Activated B cell treated with CpG ODN at 0.5 μM for 24 hours (primary cell): ENCODE measurements at regions not wholly inside any gene's neighbourhood (a gene's known extent, or its start where the extent isn't known, plus 50 kb on each side); places are given as distances from the start of the nearest gene placed in this dataset.

Experiments
- ATAC-seq: fragments of 200-7000 bp; cut with Tn5 transposase; one replicate; pipeline ENCODE4 v1.10.0; 2021; ENCODE audit warnings: low read depth, mild to moderate bottlenecking, moderate library complexity
- CTCF ChIA-PET: fragments of 350-600 bp; sonication (Branson Sonifier 250); formaldehyde crosslinking; loops from one replicate; lab custom pipeline; 2021; ENCODE audit warnings: antibody characterized with exemption; lab: Charles Lee
- POLR2A ChIA-PET: fragments of 350-600 bp; sonication (Branson Sonifier 250); formaldehyde crosslinking; loops from one replicate; lab custom pipeline; 2021; ENCODE audit warnings: antibody characterized with exemption; lab: Charles Lee
- DNase-seq: peaks from one replicate; pipeline ENCODE4 v3.0.0; 2022
- H3K27ac Mint-ChIP-seq: one replicate; pipeline ENCODE4 v1.8.0; 2020; ENCODE audit warnings: mixed read lengths
- H3K27me3 Mint-ChIP-seq: one replicate; pipeline ENCODE4 v1.8.0; 2021; ENCODE audit warnings: mixed read lengths
- H3K36me3 Mint-ChIP-seq: one replicate; pipeline ENCODE4 v1.8.0; 2021; ENCODE audit warnings: low read depth, mixed read lengths
- H3K4me1 Mint-ChIP-seq: one replicate; pipeline ENCODE4 v1.8.0; 2021; ENCODE audit warnings: mixed read lengths
- H3K4me3 Mint-ChIP-seq: one replicate; pipeline ENCODE4 v1.8.0; 2020; ENCODE audit warnings: mild to moderate bottlenecking, mixed read lengths
- H3K9me3 Mint-ChIP-seq: one replicate; pipeline ENCODE4 v1.8.0; 2020; ENCODE audit warnings: mixed read lengths
- CTCF ChIP-seq: fragments of 200-600 bp; IDR thresholded peaks from one replicate; pipeline ENCODE4 v1.8.0; 2022; ENCODE audit warnings: antibody characterized with exemption, mild to moderate bottlenecking
- intact Hi-C: fragments of 100-400 bp; cut with micrococcal nuclease; formaldehyde crosslinking; loops from one replicate; pipeline ENCODE4 v1.15.1; 2024

DNA sequence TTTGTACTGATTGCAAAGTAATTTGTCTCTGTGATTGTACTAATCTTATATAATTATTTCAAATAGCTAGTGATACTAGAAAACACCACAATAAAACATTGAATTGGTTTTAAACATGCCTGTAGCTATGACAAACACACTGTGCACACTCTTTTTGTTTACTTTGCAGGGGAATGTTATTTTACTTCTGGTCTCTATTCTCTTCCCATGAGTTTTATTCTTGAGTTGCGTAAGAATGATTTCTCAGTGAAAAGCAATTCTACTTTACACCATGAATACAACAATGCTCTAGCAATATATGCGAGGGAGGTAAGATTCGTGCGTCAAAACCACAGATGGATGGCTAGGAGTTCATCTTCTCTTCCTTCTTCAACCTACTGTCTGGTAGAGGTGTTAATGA lies 68.4 kb upstream of the PHACTR1 start:
- Mint-ChIP-seq H3K4me1 (no peaks in the 10 kb centered on the region), H3K27me3 (no peaks in the 10 kb centered on the region), H3K9me3 (peaks cover 2% of the 10 kb centered on the region), H3K4me3 (no peak overlapping the region), H3K27ac (no peak overlapping the region), H3K36me3 (no peaks in the 10 kb centered on the region)
- ATAC-seq (no peak), DNase-seq (no peak)
- ChIA-PET POLR2A (no interaction called here), CTCF (no interaction called here)
- no peak for TF ChIP-seq CTCF
- intact Hi-C loops, result no loop called here

DNA sequence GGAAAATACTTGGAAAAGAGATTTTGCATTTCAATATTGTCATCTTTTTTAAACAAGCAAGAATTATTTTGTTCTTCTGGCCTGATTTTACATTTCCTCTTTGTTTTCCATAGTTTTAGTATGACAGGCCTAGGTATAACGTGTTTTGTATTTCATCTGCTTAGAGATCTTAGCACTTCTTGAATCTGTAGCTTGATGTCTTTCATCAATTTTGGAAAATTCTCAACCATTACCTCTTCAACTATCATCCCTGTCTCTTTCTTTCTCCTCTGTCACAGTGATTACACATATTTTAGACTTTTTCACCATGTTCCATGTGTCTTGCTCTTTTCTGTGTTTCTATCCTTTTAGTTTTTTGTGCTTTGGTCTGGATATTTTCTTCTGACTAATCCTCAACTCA lies 67.2 kb upstream of the PHACTR1 start:
- no peak overlapping the region for H3K4me3 Mint-ChIP-seq

DNA sequence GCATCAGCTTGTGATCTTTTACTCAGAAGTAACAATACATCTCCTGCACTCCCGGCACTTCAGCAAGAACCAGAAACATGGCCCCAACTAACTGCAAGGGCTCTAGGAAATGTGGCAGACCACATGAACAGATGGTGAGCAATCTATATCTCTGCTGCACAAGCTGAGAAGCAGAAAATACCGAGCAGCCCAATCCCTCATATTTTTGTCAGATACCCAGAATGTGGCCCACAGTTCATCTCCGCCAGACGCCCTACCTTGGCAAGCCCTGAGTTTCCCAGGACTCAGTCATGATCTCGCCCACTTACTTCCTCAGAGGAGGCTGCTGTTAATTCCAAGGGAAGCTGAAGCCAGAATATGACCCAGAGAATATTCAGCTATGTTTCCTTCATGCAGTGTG lies 63.1 kb upstream of the PHACTR1 start:
- no peak overlapping the region for H3K4me3 Mint-ChIP-seq
- CTCF ChIA-PET, result no interaction called here
- no peaks in the 10 kb centered on the region for H3K4me1 Mint-ChIP-seq
- intact Hi-C loops, result no loop called here
- H3K36me3 Mint-ChIP-seq, result no peaks in the 10 kb centered on the region
- no peaks in the 10 kb centered on the region for H3K9me3 Mint-ChIP-seq
- TF ChIP-seq CTCF, result no peak
- H3K27me3 Mint-ChIP-seq, result no peaks in the 10 kb centered on the region
- no peak overlapping the region for H3K27ac Mint-ChIP-seq
- ATAC-seq (no peak), DNase-seq (no peak)
- POLR2A ChIA-PET, result no interaction called here

More for the DNA sequence above, 67.2 kb upstream of the PHACTR1 start:
- TF ChIP-seq CTCF, result no peak
- H3K4me1 Mint-ChIP-seq, result no peaks in the 10 kb centered on the region
- intact Hi-C loops, result no loop called here
- CTCF ChIA-PET, result no interaction called here
- H3K27me3 Mint-ChIP-seq, result no peaks in the 10 kb centered on the region
- POLR2A ChIA-PET, result no interaction called here
- DNase-seq, result no peak
- no peaks in the 10 kb centered on the region for H3K9me3 Mint-ChIP-seq
- ATAC-seq, result no peak
- H3K36me3 Mint-ChIP-seq, result no peaks in the 10 kb centered on the region
- no peak overlapping the region for H3K27ac Mint-ChIP-seq

- no peak overlapping the region for H3K27ac Mint-ChIP-seq
- no peak for ATAC-seq
- CTCF ChIA-PET, result no interaction called here
- no peaks in the 10 kb centered on the region for H3K27me3 Mint-ChIP-seq
- TF ChIP-seq CTCF, result no peak
- intact Hi-C loops, result no loop called here
- DNase-seq, result no peak
- H3K4me3 Mint-ChIP-seq, result no peak overlapping the region
- H3K9me3 Mint-ChIP-seq, result no peaks in the 10 kb centered on the region
- H3K36me3 Mint-ChIP-seq, result no peaks in the 10 kb centered on the region
- POLR2A ChIA-PET, result no interaction called here
- H3K4me1 Mint-ChIP-seq, result no peaks in the 10 kb centered on the region
Observed at GRCh38 chr6:12654107-12654506, 62.5 kb upstream of the PHACTR1 start.

GRCh38 chr6:12654514-12654913 lies 62.1 kb upstream of the PHACTR1 start:
- H3K36me3 Mint-ChIP-seq, result no peaks in the 10 kb centered on the region
- CTCF ChIA-PET, result no interaction called here
- no peak overlapping the region for H3K4me3 Mint-ChIP-seq
- H3K27me3 Mint-ChIP-seq, result no peaks in the 10 kb centered on the region
- no peak overlapping the region for H3K27ac Mint-ChIP-seq
- intact Hi-C loops, result no loop called here
- no peaks in the 10 kb centered on the region for H3K9me3 Mint-ChIP-seq
- DNase-seq (no peak), ATAC-seq (no peak)
- no peaks in the 10 kb centered on the region for H3K4me1 Mint-ChIP-seq
- POLR2A ChIA-PET, result no interaction called here
- TF ChIP-seq CTCF, result no peak
